ENCODE measurements at regions not wholly inside any gene's neighbourhood (a gene's known extent, or its start where the extent isn't known, plus 50 kb on each side); places are given as distances from the start of the nearest gene placed in this dataset.
"Not testable (repeated sequence)": the region's sequence is repeated elsewhere in the genome, so short reads cannot be mapped to it uniquely, and the experiment has no call there.

DNA sequence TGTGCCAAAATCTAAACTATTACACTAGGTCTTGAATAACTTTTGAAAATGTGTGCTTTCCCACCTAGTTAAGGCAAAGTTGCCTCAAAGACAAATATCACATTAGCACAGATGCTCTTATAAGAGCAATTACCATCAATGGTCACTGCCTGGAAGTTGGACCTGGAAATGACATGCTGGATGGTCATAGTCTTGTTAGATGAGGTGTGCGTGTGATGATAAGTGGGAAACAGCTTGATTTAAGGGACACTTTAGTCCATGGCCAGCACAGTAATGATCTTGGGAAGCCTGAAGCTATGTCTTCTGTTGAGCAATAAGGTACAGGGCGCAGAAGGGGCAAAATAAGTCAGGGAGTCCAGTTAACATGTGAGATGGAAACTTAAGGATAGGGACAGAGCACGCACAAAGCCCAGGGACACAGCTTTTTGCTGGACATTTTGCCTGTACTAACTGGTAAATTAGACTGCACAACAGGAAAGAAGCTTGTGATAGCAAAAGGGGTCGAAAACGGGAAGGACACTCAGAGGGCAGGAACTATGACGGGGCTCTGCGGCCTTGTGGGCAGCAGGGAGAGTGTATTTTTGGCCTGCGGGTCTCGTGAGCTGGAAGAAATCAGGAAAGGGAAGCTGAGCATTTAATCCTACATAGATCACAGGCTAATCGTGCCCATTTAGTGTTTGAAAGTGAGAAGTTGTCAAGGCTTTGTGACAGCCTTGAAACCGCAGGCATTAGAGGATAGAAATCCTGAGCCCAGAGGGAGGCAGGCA lies 66.7 kb upstream of the BMP2 start:
- TF ChIP-seq, protein P1, sequence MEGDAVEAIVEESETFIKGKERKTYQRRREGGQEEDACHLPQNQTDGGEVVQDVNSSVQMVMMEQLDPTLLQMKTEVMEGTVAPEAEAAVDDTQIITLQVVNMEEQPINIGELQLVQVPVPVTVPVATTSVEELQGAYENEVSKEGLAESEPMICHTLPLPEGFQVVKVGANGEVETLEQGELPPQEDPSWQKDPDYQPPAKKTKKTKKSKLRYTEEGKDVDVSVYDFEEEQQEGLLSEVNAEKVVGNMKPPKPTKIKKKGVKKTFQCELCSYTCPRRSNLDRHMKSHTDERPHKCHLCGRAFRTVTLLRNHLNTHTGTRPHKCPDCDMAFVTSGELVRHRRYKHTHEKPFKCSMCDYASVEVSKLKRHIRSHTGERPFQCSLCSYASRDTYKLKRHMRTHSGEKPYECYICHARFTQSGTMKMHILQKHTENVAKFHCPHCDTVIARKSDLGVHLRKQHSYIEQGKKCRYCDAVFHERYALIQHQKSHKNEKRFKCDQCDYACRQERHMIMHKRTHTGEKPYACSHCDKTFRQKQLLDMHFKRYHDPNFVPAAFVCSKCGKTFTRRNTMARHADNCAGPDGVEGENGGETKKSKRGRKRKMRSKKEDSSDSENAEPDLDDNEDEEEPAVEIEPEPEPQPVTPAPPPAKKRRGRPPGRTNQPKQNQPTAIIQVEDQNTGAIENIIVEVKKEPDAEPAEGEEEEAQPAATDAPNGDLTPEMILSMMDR (IDR thresholded peaks at IDR 0.05; ENCODE audit: low read depth, low read length): no peak
- H3K4me3 ChIP-seq (ENCODE audit: low read depth, low read length): no peak overlapping the region

DNA sequence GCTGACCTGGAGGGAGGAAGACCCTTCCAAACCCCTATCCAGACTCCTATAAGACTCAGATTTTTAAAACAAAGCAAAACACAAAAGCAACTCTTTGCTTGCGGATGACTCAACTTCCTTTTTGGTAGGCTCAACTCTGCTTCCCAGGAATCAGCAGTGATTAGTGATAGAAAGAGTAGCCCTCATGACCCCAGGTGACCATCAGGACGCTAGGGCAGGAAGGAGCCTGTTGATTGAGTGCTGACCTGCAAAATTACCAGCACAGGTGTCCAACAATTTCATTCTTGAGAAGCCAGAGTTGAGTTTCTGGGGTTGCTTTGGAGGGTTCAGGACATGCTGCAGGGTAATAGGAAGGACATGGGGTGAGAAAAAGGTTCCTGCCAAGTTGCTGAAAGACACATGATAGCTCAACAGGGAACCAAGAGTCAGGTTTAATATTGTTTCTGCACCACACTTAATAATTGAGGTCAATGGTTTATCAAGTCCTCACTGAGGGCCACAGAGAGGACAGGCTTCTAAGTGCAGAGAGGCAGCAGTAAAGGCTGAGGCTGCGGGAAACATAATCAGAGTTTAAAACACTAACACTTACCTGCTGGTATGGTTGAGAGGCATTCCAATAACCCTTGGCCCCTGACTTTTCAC lies 67.4 kb upstream of the BMP2 start:
- TF ChIP-seq, protein P1 (IDR thresholded peaks at IDR 0.05; ENCODE audit: low read depth, low read length): no peak
- H3K4me3 ChIP-seq (ENCODE audit: low read depth, low read length): no peak overlapping the region

DNA sequence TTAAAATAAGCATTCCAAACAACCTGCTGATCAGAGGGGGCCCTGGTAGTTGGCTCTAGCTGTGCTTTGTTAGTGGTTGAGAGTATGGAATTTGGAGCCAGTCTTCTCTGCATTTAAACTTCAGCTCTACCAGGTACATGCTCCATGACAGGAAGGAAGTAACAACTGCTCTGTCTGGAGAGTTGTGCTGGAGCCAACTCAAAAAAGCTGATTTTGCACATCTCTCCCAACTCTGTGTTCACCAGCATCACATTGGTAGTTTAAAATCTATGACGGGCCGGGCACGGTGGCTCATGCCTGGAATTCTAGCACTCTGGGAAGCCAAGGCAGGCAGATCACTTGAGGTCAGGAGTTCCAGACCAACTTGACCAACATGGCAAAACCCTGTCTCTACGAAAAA lies 68.8 kb upstream of the BMP2 start:
- H3K4me3 ChIP-seq (ENCODE audit: low read depth, low read length): no peak overlapping the region
- TF ChIP-seq, protein P1 (IDR thresholded peaks at IDR 0.05; ENCODE audit: low read depth, low read length): no peak

DNA sequence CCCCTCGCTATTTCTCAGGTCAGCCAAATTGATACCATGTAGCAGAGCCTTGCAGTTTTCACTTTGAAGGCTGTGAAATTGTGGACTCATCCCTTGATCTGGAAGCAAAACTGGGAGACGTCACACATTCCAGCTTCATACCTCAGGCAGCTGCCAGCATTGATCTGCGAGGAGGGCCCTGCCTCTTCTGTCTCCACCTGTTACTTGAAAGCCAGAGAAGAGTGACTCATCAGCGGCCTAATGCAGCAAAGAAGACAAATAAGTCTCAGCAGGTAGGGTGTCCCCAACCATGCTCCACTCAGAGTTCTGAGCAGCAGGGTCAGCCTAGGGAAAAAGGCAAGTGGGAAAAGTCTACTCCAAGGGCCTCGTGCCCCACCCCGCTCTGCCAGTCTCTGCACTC lies 69.4 kb upstream of the BMP2 start:
- TF ChIP-seq, protein P1 (IDR thresholded peaks at IDR 0.05; ENCODE audit: low read depth, low read length): no peak
- H3K4me3 ChIP-seq (ENCODE audit: low read depth, low read length): no peak overlapping the region

DNA sequence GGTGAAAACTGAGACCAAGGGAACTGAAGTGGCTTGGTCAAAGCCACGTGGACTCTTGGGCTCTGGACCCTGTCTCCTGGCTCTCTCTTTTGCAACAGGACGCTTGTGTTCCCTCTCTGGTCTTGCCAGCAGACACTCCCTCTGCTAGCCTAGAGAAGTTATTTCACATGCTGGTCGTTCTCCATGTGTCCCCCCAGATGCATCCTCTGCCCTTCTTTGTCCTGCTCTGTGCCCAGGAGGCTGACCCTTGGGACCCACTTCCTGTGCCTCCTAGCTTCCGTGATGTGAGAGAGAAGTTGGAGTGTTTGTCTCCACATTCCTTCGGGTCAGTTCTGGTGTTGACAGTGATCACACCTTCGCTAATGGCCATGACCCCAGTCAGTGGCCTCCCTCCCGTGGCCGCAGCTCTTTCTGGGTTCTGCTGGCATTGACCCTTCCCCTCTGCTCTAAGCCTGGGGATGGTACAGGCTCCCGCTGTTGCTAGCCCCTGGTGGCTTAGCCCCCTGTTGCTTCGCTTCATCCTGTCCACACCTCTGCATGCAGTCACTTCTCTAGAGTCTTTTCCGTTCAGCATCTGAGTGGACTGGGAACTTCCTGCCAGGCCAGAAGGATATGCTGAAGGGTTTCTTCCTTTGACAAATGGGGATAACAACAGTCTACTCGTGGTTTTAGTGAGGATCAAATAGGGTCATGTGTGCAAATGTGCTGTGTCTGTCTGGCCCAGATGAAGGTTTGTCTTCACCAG lies 70.1 kb upstream of the BMP2 start:
- TF ChIP-seq, protein P1 (IDR thresholded peaks at IDR 0.05; ENCODE audit: low read depth, low read length): no peak
- H3K4me3 ChIP-seq (ENCODE audit: low read depth, low read length): no peak overlapping the region

DNA sequence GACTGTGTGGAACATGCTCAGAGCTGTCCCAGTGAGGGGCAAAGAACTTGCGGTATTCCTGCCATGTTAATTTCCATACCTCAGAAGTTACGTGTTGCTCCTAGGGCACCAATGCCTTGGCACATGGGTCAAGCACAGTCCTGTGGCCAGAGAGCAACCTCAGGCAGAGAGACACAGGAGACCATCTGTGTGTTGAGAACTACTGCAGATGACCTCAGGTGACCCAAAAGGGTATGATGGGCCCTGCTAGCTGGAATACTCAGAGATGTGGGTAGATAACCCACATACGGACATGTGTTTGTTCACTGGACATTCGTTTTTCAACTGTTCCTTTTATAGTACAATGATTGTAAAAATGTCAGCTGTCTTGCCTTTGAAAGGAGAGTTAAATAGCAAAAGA lies 71.5 kb upstream of the BMP2 start:
- TF ChIP-seq, protein P1 (IDR thresholded peaks at IDR 0.05; ENCODE audit: low read depth, low read length): no peak
- H3K4me3 ChIP-seq (ENCODE audit: low read depth, low read length): no peak overlapping the region

DNA sequence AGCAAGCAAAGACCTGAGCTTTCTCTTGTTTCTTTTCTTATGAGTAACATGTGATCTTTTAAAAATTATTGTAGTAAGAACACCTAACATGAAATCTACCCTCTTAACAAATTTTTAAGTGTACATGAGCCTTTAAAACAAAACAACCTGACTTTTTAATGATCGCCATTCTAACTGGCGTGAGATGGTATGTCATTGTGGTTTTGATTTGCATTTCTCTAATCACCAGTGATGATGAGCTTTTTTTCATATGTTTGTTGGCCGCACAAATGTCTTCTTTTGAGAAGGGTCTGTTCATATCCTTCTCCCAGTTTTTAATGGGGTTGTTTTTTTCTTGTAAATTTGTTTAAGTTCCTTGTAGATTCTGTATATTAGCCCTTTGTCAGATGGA lies 73.7 kb upstream of the BMP2 start:
- H3K4me3 ChIP-seq (ENCODE audit: low read depth, low read length): not testable (repeated sequence)

Data from WI38 (cell line).